OCI-LY7 (cell line): ENCODE measurements at regions not wholly inside any gene's neighbourhood (a gene's known extent, or its start where the extent isn't known, plus 50 kb on each side); places are given as distances from the start of the nearest gene placed in this dataset.

ENCODE experiments used
- BruUV-seq: library from RNA; stranded (reverse); fragments of 400-500 nt; replicated peaks from 2 replicates; lab custom pipeline; 2021; lab: Mats Ljungman, UMichigan
- CTCF ChIA-PET: fragments of 300-600 bp; sonication (Branson Sonifier 250); formaldehyde crosslinking; loops from one replicate; lab custom pipeline; 2022; ENCODE audit warnings: antibody characterized with exemption; ENCODE audit not compliant: unreplicated experiment; lab: Charles Lee
- POLR2A ChIA-PET: fragments of 300-600 bp; sonication (Branson Sonifier 250); formaldehyde crosslinking; loops from one replicate; lab custom pipeline; 2022; ENCODE audit warnings: antibody characterized with exemption; lab: Charles Lee
- DNase-seq: peaks from one replicate; pipeline ENCODE4 v3.0.0-alpha.2; 2015; ENCODE audit warnings: low spot score
- H2AFZ ChIP-seq: fragments of 200-600 bp; sonication (generic), shearing (Covaris generic); 2 replicates; pipeline ENCODE4 v1.6.1; 2014; ENCODE audit warnings: mild to moderate bottlenecking, antibody characterized with exemption, low read length, moderate library complexity
- H3K27ac ChIP-seq: fragments of 200-600 bp; sonication (generic); 2 replicates; pipeline ENCODE4 v1.5.1; 2014; ENCODE audit warnings: mixed run types, low read depth, mild to moderate bottlenecking, moderate library complexity, low read length, inconsistent platforms; ENCODE audit not compliant: poor library complexity, severe bottlenecking
- H3K36me3 ChIP-seq: fragments of 200-600 bp; sonication (generic); 2 replicates; pipeline ENCODE4 v1.6.1; 2014; ENCODE audit warnings: mild to moderate bottlenecking, antibody characterized with exemption, low read length, moderate library complexity, mixed read lengths; ENCODE audit not compliant: insufficient read depth
- H3K4me1 ChIP-seq: fragments of 200-600 bp; sonication (generic); 2 replicates; pipeline ENCODE4 v1.5.1; 2014; ENCODE audit warnings: mild to moderate bottlenecking, low read length; ENCODE audit not compliant: insufficient read depth, poor library complexity, severe bottlenecking
- H3K4me2 ChIP-seq: fragments of 200-600 bp; sonication (generic); 2 replicates; pipeline ENCODE4 v1.6.1; 2014; ENCODE audit warnings: mild to moderate bottlenecking, low read length
- H3K4me3 ChIP-seq: fragments of 200-600 bp; sonication (generic); 2 replicates; pipeline ENCODE4 v1.5.1; 2014; ENCODE audit warnings: mild to moderate bottlenecking, low read depth, low read length; ENCODE audit not compliant: poor library complexity, severe bottlenecking
- H3K79me2 ChIP-seq: fragments of 200-600 bp; sonication (generic); 2 replicates; pipeline ENCODE4 v1.6.1; 2016; ENCODE audit warnings: low read depth, mild to moderate bottlenecking, low read length, moderate library complexity, mixed read lengths; ENCODE audit not compliant: insufficient read depth
- H3K9me2 ChIP-seq: fragments of 200-600 bp; sonication (generic); 2 replicates; pipeline ENCODE4 v1.6.1; 2016; ENCODE audit warnings: mild to moderate bottlenecking, low read length, mixed read lengths; ENCODE audit not compliant: insufficient read depth
- H3K9me3 ChIP-seq: fragments of 200-600 bp; sonication (generic); 2 replicates; pipeline ENCODE4 v1.6.1; 2014; ENCODE audit warnings: mild to moderate bottlenecking, mixed run types, low read length, mixed read lengths
- H4K20me1 ChIP-seq: fragments of 200-600 bp; sonication (generic); 2 replicates; pipeline ENCODE4 v1.6.1; 2014; ENCODE audit warnings: mild to moderate bottlenecking, antibody characterized with exemption, low read length, moderate library complexity, mixed read lengths; ENCODE audit not compliant: insufficient read depth
- EZH2phosphoT487 ChIP-seq: fragments of 200-600 bp; sonication (generic); IDR thresholded peaks from 2 replicates; pipeline ENCODE4 v1.6.1; 2018; ENCODE audit warnings: low read depth, borderline replicate concordance, mild to moderate bottlenecking, mixed run types, antibody characterized with exemption, low read length, moderate library complexity, mixed read lengths
- intact Hi-C: fragments of 100-400 bp; cut with micrococcal nuclease; formaldehyde crosslinking; loops from one replicate; pipeline ENCODE4 v1.10.0; 2022; ENCODE audit not compliant: unreplicated experiment
- TF ChIP-seq, protein P1 (sequence below): fragments of 200-600 bp; sonication (generic); conservative IDR thresholded peaks from 2 replicates; pipeline ENCODE4 v1.5.1; 2014; ENCODE audit warnings: mild to moderate bottlenecking, antibody characterized with exemption, low read length, moderate library complexity, mixed read lengths

- Histone ChIP-seq H3K4me3 (no peak overlapping the region), H4K20me1 (no peaks in the 10 kb centered on the region), H3K9me2 (no peaks in the 10 kb centered on the region), H3K4me1 (no peaks in the 10 kb centered on the region), H3K9me3 (no peaks in the 10 kb centered on the region), H3K4me2 (no peak overlapping the region), H3K27ac (no peak overlapping the region), H3K36me3 (no peaks in the 10 kb centered on the region), H3K79me2 (no peaks in the 10 kb centered on the region), H2AFZ (no peak overlapping the region)
- CTCF ChIA-PET: no interaction called here
- intact Hi-C loops: no loop called here
- no peak for DNase-seq
- POLR2A ChIA-PET: interaction anchor here (0.6 kb wide), 1 partner anchor 777 kb away, joined by 3 read pairs; no protein-coding TSS in a partner anchor
- BruUV-seq: no TSS peak
- TF ChIP-seq EZH2phosphoT487: no peak
- TF ChIP-seq, protein P1, sequence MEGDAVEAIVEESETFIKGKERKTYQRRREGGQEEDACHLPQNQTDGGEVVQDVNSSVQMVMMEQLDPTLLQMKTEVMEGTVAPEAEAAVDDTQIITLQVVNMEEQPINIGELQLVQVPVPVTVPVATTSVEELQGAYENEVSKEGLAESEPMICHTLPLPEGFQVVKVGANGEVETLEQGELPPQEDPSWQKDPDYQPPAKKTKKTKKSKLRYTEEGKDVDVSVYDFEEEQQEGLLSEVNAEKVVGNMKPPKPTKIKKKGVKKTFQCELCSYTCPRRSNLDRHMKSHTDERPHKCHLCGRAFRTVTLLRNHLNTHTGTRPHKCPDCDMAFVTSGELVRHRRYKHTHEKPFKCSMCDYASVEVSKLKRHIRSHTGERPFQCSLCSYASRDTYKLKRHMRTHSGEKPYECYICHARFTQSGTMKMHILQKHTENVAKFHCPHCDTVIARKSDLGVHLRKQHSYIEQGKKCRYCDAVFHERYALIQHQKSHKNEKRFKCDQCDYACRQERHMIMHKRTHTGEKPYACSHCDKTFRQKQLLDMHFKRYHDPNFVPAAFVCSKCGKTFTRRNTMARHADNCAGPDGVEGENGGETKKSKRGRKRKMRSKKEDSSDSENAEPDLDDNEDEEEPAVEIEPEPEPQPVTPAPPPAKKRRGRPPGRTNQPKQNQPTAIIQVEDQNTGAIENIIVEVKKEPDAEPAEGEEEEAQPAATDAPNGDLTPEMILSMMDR: no peak
These were observed 54.2 kb upstream of the ANKRD1 start for GRCh38 chr10:90975096-90975495.

- intact Hi-C loops: no loop called here
- Histone ChIP-seq H3K4me2 (no peak overlapping the region), H2AFZ (no peak overlapping the region), H4K20me1 (no peaks in the 10 kb centered on the region), H3K27ac (no peak overlapping the region), H3K4me1 (no peaks in the 10 kb centered on the region), H3K9me3 (no peaks in the 10 kb centered on the region), H3K9me2 (no peaks in the 10 kb centered on the region), H3K79me2 (no peaks in the 10 kb centered on the region), H3K36me3 (no peaks in the 10 kb centered on the region), H3K4me3 (no peak overlapping the region)
- no peak for TF ChIP-seq EZH2phosphoT487
- TF ChIP-seq, protein P1: no peak
- ChIA-PET CTCF (no interaction called here), POLR2A (no interaction called here)
- no peak for DNase-seq
- no TSS peak for BruUV-seq
These were observed 56.4 kb upstream of the ANKRD1 start for GRCh38 chr10:90977162-90977854.

GRCh38 chr10:90977855-90978486 is 57.1 kb upstream of the ANKRD1 start:
- H3K36me3 ChIP-seq: no peaks in the 10 kb centered on the region
- CTCF ChIA-PET: no interaction called here
- no TSS peak for BruUV-seq

More at GRCh38 chr10:90977855-90978486, 57.1 kb upstream of the ANKRD1 start:
- no peaks in the 10 kb centered on the region for H3K79me2 ChIP-seq
- intact Hi-C loops: no loop called here
- H4K20me1 ChIP-seq: no peaks in the 10 kb centered on the region
- no peaks in the 10 kb centered on the region for H3K4me1 ChIP-seq
- no peak overlapping the region for H3K4me3 ChIP-seq
- no peak for DNase-seq
- TF ChIP-seq, protein P1: no peak
- no peaks in the 10 kb centered on the region for H3K9me2 ChIP-seq
- no peak overlapping the region for H3K27ac ChIP-seq
- no peak overlapping the region for H3K4me2 ChIP-seq
- H3K9me3 ChIP-seq: no peaks in the 10 kb centered on the region
- no peak overlapping the region for H2AFZ ChIP-seq
- POLR2A ChIA-PET: interaction anchor here (0.6 kb wide), 1 partner anchor 12 kb away, joined by 3 read pairs; no protein-coding TSS in a partner anchor
